Dendritic cell treated with granulocyte-macrophage colony-stimulating factor and Interleukin-4, amounts not matched to agents 40 ng/mL and 50 ng/mL, for 4 days (primary cell): ENCODE measurements at regions not wholly inside any gene's neighbourhood (a gene's known extent, or its start where the extent isn't known, plus 50 kb on each side); places are given as distances from the start of the nearest gene placed in this dataset.

ENCODE experiments used
- H3K27ac Mint-ChIP-seq: one replicate; pipeline ENCODE4 v1.8.0; 2022; ENCODE audit warnings: mild to moderate bottlenecking, mixed read lengths
- H3K27me3 Mint-ChIP-seq: one replicate; pipeline ENCODE4 v1.8.0; 2022; ENCODE audit warnings: mild to moderate bottlenecking, mixed read lengths
- H3K36me3 Mint-ChIP-seq: one replicate; pipeline ENCODE4 v1.8.0; 2022; ENCODE audit warnings: low read depth, mixed read lengths
- H3K4me1 Mint-ChIP-seq: one replicate; pipeline ENCODE4 v1.8.0; 2022; ENCODE audit warnings: low read depth, mixed read lengths
- H3K4me3 Mint-ChIP-seq: one replicate; pipeline ENCODE4 v1.8.0; 2022; ENCODE audit warnings: mild to moderate bottlenecking, moderate library complexity, mixed read lengths
- H3K9me3 Mint-ChIP-seq: one replicate; pipeline ENCODE4 v1.8.0; 2022; ENCODE audit warnings: mixed read lengths
- intact Hi-C: fragments of 100-400 bp; cut with micrococcal nuclease; formaldehyde crosslinking; loops from one replicate; pipeline ENCODE4 v1.15.0; 2022

DNA sequence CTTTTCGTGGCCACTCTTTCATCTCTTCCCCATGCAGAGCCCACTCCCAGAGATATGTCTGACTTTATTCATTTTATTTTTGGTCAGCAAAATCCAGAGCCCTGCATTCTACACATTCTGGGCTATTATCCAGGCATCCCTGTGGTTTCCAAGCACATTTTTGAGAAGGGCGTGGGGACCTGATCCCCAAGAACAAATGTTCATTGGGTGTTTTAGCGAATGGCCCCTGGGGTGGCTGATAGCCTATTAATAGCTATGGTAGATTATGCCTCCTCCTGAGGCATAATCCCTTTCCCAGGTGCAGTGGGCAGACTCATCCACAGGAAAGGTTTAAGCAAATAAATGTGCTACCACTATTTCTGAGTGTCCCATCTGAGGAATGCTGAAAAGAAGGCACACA, 511.8 kb upstream of the USP24 start:
- Mint-ChIP-seq H3K4me3 (no peak overlapping the region), H3K36me3 (no peaks in the 10 kb centered on the region), H3K9me3 (no peaks in the 10 kb centered on the region), H3K27me3 (peaks cover 3% of the 10 kb centered on the region), H3K27ac (no peak overlapping the region), H3K4me1 (no peaks in the 10 kb centered on the region)
- intact Hi-C loops, result no loop called here

DNA sequence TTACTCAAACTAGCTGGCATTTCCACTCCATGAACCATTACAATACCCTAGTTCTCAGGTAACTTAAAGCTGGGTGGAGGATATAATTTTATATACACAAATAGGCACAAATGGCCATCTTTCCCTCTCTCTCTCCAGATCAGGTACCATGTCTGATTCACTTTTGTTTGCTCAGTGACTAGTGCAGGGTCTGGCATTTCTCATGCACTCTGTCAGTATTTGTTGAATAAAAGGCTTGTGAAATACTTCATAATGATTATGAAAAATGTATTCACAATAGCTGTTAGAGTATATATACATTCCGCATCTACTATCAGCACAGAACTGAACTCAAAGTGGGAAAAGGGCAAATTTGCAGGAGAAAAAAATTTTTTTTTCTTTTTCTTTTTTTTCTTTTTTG, 510.2 kb upstream of the USP24 start:
- Mint-ChIP-seq H3K36me3 (no peaks in the 10 kb centered on the region), H3K27ac (no peak overlapping the region), H3K4me1 (no peaks in the 10 kb centered on the region), H3K4me3 (no peak overlapping the region), H3K27me3 (peaks cover 3% of the 10 kb centered on the region), H3K9me3 (no peaks in the 10 kb centered on the region)
- intact Hi-C loops, result no loop called here

DNA sequence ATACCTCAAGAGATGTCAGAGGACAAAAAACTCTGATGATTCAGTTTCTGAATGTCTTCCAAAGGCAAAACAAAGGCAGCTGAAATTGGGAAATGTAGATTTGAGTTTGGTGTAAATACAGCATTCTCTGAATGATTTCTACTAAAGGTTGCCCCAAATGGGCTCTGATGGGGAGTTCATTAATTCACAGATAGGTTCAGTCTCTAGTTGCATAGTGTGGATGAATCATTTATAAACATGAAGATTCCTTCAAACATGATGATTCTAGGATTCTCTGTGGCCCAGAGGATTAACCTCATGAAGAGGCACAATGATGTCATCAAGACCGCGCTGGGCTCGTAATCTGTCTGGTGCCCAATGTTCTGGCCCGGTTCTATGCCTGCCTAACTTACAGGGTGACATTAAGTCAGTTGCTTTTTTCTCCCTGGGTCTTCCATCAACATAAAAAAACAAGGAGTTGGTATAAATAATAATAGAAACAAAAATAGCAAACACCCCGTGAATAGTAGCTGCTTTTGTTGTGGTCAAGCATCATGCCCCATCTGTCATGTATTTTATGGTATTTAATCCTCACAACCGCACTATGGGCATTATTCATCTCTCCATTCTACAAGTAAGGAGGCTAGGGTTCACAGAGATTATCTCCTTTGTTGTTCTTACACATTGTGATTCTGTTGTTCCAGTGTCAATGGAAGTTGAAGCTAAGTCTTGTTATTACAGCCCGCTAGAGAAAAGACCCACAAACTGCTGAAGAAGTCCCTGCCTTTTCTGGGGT, 509.6 kb upstream of the USP24 start:
- Mint-ChIP-seq H3K4me3 (no peak overlapping the region), H3K27ac (no peak overlapping the region), H3K27me3 (peaks cover 3% of the 10 kb centered on the region), H3K4me1 (no peaks in the 10 kb centered on the region), H3K9me3 (no peaks in the 10 kb centered on the region), H3K36me3 (no peaks in the 10 kb centered on the region)
- intact Hi-C loops, result no loop called here

DNA sequence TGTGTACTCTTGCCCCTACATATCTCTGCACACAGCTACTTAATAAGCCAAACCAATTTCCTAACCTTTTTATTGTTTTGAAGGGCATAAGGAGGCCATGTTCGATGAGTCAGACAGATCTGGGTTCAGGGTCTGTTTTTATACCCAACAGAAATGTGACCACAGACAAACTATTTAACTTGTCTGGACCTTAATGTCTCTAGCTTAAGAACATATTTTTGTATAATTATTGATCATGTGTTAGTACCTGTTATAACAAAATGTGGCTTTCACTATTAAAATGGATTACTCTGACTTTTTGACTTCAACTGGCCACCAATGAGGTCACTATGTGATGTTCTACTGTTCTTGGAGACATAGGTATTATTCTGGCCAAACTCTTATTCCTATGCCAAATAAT, 507.8 kb upstream of the USP24 start:
- Mint-ChIP-seq H3K4me1 (no peaks in the 10 kb centered on the region), H3K4me3 (no peak overlapping the region), H3K36me3 (no peaks in the 10 kb centered on the region), H3K27ac (no peak overlapping the region), H3K27me3 (peaks cover 1% of the 10 kb centered on the region), H3K9me3 (no peaks in the 10 kb centered on the region)
- intact Hi-C loops, result no loop called here

DNA sequence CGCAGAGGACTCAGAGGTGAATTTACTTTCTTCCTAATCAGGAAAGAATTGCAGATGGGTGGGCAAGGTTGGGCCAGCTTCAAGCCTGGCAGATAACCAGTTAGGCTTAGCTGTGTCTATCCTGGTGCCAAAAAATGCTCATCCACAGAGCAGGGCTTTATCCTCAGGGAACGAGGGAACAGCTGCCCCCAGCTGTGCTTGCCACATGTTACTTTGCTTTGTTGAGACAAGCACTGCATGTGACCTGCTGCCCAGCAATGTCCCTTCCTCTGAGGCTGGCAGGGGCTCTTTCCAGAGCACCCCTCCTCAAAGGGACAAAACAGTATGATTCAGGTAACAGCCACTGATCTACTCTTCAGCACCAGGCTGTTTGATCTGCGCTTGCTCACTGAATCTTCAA, 505.1 kb upstream of the USP24 start:
- H3K4me3 Mint-ChIP-seq, result no peak overlapping the region
- H3K9me3 Mint-ChIP-seq, result no peaks in the 10 kb centered on the region
- no peaks in the 10 kb centered on the region for H3K4me1 Mint-ChIP-seq
- H3K27me3 Mint-ChIP-seq, result peaks cover 1% of the 10 kb centered on the region
- no peak overlapping the region for H3K27ac Mint-ChIP-seq
- intact Hi-C loops, result no loop called here
- H3K36me3 Mint-ChIP-seq, result no peaks in the 10 kb centered on the region

DNA sequence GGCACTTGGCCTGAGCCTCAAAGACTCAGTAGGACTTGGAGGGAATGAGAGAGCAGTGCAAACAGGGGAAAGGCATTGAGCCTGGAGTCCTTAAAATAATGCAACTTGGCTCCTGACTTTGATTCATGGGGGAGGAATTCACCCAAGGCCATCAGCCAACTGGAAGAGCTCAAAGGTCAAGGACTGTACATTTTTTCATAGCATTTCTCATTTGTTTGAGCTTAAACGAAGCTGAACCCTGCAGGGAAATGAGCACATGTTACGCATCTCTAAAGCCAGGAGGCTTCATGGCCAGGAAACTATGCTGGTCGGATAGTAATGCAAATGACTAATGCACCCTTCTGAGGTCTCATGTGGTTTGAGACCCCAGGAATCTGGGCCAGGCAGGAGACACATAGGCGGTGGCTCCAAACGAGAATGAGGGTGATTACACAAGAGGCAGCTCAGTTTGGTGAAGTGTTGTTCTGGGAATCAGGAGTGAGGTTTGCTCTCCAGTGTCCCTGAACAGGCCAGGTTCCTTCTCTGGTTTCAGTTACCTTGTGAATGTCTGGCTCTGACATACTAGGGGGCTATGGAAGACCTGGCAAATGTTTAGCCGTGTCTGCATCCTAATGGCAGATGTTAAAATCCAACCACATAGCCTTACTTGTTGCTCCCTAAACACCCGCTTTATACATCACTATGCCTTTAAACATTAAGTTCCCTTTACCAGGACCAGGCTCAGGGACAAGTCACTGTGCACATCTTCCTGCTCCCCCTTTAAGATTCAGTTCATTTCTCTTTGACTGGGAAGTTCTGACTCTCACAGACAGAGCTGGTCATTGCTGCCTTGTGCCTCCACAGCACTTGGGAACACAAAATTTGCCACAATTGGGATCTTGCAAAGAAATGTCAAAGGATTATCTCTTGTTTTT, 503.9 kb upstream of the USP24 start:
- H3K36me3 Mint-ChIP-seq, result no peaks in the 10 kb centered on the region
- no peak overlapping the region for H3K27ac Mint-ChIP-seq
- H3K9me3 Mint-ChIP-seq, result no peaks in the 10 kb centered on the region
- intact Hi-C loops, result no loop called here
- no peak overlapping the region for H3K4me3 Mint-ChIP-seq
- H3K27me3 Mint-ChIP-seq, result peaks cover 1% of the 10 kb centered on the region
- H3K4me1 Mint-ChIP-seq, result no peaks in the 10 kb centered on the region

DNA sequence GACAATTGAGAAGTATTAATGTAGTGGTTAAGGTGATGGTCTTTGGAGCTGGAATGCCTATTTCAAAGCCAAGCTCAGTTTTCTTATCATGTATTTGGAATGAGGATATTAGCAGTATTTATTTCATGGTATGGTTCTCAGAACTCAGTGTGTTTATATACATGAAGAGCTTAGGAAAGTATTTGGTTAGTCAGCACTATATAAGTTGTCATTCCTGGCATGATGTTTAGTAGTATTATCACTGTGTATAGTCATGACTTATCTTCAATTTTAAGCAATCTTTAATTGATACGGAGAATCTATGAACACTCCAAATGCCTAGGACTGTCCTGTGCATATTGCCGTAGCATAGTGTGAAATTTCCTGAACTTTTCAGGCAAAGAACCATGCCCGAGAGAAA, 501.9 kb upstream of the USP24 start:
- H3K9me3 Mint-ChIP-seq, result no peaks in the 10 kb centered on the region
- no peaks in the 10 kb centered on the region for H3K36me3 Mint-ChIP-seq
- no peak overlapping the region for H3K4me3 Mint-ChIP-seq
- no peaks in the 10 kb centered on the region for H3K4me1 Mint-ChIP-seq
- peaks cover 1% of the 10 kb centered on the region for H3K27me3 Mint-ChIP-seq
- H3K27ac Mint-ChIP-seq, result no peak overlapping the region
- intact Hi-C loops, result no loop called here

DNA sequence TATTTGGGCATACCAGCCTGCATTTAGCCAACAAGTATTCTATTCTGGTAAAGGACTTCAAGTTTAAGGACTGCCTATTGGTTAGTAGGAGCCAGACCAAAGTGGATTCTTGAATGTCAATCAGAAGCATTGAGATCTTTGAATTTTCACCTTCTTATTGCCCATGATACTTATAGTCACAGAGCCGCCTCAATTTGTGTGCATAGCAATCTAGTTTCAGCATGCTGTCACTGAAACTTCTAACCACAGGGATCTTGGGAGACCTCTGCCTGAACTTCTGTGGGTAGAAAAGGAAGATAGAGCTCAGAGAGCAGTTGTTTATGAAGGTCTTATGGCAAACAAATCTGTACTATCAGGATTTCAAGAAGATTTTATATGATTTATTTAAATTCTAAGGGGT, 501.4 kb upstream of the USP24 start:
- no peaks in the 10 kb centered on the region for H3K9me3 Mint-ChIP-seq
- peaks cover 1% of the 10 kb centered on the region for H3K27me3 Mint-ChIP-seq
- no peaks in the 10 kb centered on the region for H3K4me1 Mint-ChIP-seq
- intact Hi-C loops, result no loop called here
- no peak overlapping the region for H3K27ac Mint-ChIP-seq
- no peaks in the 10 kb centered on the region for H3K36me3 Mint-ChIP-seq
- H3K4me3 Mint-ChIP-seq, result no peak overlapping the region

DNA sequence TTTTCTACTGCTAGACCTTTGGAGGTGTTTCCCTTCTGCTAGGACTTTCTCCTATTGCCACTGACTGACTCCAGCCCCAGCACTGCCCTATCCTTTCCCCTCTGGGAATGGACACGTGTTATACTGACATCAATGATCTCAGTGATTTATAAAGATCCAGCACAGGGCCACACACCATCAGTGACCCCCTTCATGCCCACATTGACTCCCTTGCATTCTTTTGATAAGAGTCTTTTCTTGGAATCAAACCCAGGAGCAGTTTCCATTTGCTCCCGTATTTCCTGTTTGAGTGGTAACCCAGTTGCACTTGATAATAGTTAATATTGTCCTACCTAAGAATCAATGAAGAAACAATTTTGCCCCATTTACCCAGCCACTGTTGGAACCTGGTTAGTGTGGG, 501.0 kb upstream of the USP24 start:
- peaks cover 1% of the 10 kb centered on the region for H3K27me3 Mint-ChIP-seq
- no peaks in the 10 kb centered on the region for H3K36me3 Mint-ChIP-seq
- intact Hi-C loops, result no loop called here
- no peaks in the 10 kb centered on the region for H3K9me3 Mint-ChIP-seq
- H3K4me3 Mint-ChIP-seq, result no peak overlapping the region
- H3K27ac Mint-ChIP-seq, result no peak overlapping the region
- H3K4me1 Mint-ChIP-seq, result no peaks in the 10 kb centered on the region

DNA sequence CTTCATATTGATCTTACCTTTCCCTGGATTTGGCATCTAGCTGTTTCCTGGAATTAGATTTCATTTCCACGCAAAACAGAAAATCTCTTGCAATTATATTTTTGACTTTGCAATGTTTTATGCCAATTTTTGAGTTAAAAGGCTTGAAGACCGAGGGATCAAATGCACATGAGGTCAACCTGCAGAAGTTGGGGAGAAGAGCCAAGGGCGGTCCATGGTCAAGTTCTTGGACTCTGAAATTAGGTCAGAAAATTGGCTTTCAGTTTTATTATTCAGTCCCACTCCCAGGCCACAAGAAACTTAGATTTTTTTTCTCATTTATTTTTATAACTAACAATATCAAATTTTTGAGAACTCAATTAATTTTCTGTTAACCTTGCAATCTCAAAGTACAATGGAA, 499.1 kb upstream of the USP24 start:
- no peaks in the 10 kb centered on the region for H3K36me3 Mint-ChIP-seq
- H3K4me1 Mint-ChIP-seq, result no peaks in the 10 kb centered on the region
- intact Hi-C loops, result no loop called here
- H3K27ac Mint-ChIP-seq, result no peak overlapping the region
- peaks cover 1% of the 10 kb centered on the region for H3K27me3 Mint-ChIP-seq
- H3K4me3 Mint-ChIP-seq, result no peak overlapping the region
- no peaks in the 10 kb centered on the region for H3K9me3 Mint-ChIP-seq

DNA sequence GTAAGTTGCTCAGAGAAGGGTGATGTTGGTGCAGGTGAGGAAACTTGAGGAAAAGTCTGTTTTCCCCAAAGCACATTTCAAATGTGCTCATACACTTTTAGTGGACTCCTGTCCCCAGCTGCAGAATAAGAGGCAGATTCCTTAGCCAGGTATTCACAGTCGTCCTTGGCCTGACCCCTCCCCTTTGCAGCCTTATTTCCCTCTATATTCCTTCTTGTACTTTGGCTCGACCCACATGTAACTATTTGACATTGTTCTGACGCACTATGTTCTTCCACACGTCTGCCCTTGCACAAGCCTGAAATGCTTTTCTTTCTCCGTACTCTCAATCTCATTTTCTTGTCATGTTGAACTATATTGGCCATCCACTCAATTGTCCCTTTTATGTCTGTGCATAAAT, 498.4 kb upstream of the USP24 start:
- H3K27me3 Mint-ChIP-seq, result peaks cover under 1% of the 10 kb centered on the region
- H3K36me3 Mint-ChIP-seq, result no peaks in the 10 kb centered on the region
- H3K4me3 Mint-ChIP-seq, result no peak overlapping the region
- no peaks in the 10 kb centered on the region for H3K4me1 Mint-ChIP-seq
- H3K9me3 Mint-ChIP-seq, result no peaks in the 10 kb centered on the region
- intact Hi-C loops, result no loop called here
- H3K27ac Mint-ChIP-seq, result no peak overlapping the region

DNA sequence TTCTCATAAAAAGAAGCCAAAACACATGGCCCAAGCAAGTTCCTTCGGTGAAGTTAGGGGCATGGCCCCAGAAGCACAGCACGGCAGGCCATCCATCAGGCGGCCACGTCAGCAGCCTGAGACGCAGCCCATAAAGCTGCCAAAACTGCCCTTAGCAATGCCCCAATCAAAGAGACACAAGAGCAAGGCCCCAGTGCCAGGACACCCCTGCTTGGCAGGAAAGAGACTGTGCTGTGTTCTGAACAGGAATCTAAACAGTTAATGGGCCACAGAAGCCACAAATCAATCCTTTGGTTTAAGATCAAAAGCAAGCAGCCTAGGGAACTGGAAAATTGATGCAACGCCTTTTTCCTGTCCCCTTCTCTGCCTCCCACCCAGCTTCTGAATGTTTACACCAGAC, 497.0 kb upstream of the USP24 start:
- Mint-ChIP-seq H3K27ac (no peak overlapping the region), H3K36me3 (no peaks in the 10 kb centered on the region), H3K27me3 (no peaks in the 10 kb centered on the region), H3K4me1 (no peaks in the 10 kb centered on the region), H3K9me3 (no peaks in the 10 kb centered on the region), H3K4me3 (no peak overlapping the region)
- intact Hi-C loops, result no loop called here

DNA sequence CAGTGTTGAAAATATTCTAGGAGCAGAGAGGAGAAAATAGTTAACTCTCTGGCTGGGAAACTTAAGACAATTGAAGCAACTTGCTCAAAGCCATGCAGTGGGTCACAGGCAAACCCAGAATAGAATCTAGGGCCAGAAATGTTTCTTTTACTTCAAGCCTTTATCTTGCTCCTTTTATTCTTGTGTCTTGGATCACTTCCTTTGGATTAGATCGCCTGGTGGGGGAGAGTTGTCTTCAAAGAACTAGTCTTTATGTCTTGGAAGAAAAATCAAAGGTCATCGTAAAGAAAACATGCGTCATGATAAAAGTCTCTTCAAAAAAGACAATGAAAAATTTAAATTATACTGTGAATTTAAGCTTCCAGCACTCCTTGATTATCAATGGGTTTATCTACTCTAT, 493.6 kb upstream of the USP24 start:
- no peak overlapping the region for H3K27ac Mint-ChIP-seq
- H3K27me3 Mint-ChIP-seq, result no peaks in the 10 kb centered on the region
- peaks cover 5% of the 10 kb centered on the region for H3K4me1 Mint-ChIP-seq
- no peaks in the 10 kb centered on the region for H3K36me3 Mint-ChIP-seq
- H3K4me3 Mint-ChIP-seq, result no peak overlapping the region
- H3K9me3 Mint-ChIP-seq, result no peaks in the 10 kb centered on the region
- intact Hi-C loops, result loop anchor here (10.0 kb wide), 1 partner anchor 876 kb away; no protein-coding TSS in a partner anchor

DNA sequence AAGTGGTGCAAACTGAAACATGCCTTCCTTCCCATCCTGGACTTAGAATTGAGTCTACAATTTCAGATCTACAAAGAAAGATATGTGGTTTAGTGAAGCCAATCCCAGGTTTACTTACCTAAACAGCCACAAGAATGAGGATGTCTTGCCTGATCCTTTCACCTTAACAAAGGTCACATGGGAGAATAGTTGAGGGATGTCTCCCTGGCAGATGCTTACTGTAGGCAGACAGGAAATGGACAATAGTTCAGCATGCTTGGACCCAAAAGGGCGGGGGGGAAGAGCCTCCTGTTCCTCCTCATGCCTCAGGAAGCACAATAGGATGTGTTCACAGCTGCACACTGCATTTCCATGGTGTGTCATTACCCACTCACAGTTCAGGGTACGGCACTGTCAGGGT, 492.7 kb upstream of the USP24 start:
- intact Hi-C loops, result loop anchor here (10.0 kb wide), 1 partner anchor 877 kb away; no protein-coding TSS in a partner anchor
- Mint-ChIP-seq H3K4me3 (no peak overlapping the region), H3K9me3 (no peaks in the 10 kb centered on the region), H3K36me3 (no peaks in the 10 kb centered on the region), H3K27me3 (no peaks in the 10 kb centered on the region), H3K4me1 (peaks cover 5% of the 10 kb centered on the region), H3K27ac (no peak overlapping the region)
